Prostate gland (tissue), 2 donors: ENCODE measurements at regions not wholly inside any gene's neighbourhood (a gene's known extent, or its start where the extent isn't known, plus 50 kb on each side); places are given as distances from the start of the nearest gene placed in this dataset.

Experiments
- CTCF ChIP-seq, 4 experiments: fragments of 200-600 bp in 2 of 4; fragments of 450-650 bp in 2 of 4; sonication (generic) in 2 of 4; IDR thresholded peaks; 1 replicate in 3 of 4; 2 replicates in 1 of 4; pipeline ENCODE4 v1.5.1; 2016 to 2019; ENCODE audit warnings: antibody characterized with exemption in 4 of 4, mild to moderate bottlenecking in 2 of 4, moderate library complexity in 2 of 4
- POLR2A ChIP-seq: fragments of 450-650 bp; IDR thresholded peaks from one replicate; pipeline ENCODE4 v1.6.1; 2016; ENCODE audit warnings: antibody characterized with exemption, mild to moderate bottlenecking

GRCh38 chr11:11047851-11048610 is 190.2 kb upstream of the ZBED5 start:
- no peak for TF ChIP-seq CTCF (IDR thresholded peaks at IDR 0.05)
- TF ChIP-seq POLR2A = no peak
